HUES6 (cell line): ENCODE measurements at regions not wholly inside any gene's neighbourhood (a gene's known extent, or its start where the extent isn't known, plus 50 kb on each side); places are given as distances from the start of the nearest gene placed in this dataset.
"Not testable (repeated sequence)": the region's sequence is repeated elsewhere in the genome, so short reads cannot be mapped to it uniquely, and the experiment has no call there.

Source experiments
- H3K27ac ChIP-seq: 2 replicates; pipeline ENCODE4 v1.7.0; 2013; ENCODE audit warnings: low read depth, mild to moderate bottlenecking, low read length, inconsistent platforms
- H3K27me3 ChIP-seq: 2 replicates; pipeline ENCODE4 v1.6.1; 2013; ENCODE audit warnings: low read length; ENCODE audit not compliant: control insufficient read depth, insufficient read depth
- H3K36me3 ChIP-seq: 2 replicates; pipeline ENCODE4 v1.6.1; 2013; ENCODE audit warnings: low read length; ENCODE audit not compliant: control insufficient read depth, insufficient read depth
- H3K4me1 ChIP-seq: 2 replicates; pipeline ENCODE4 v1.6.1; 2013; ENCODE audit warnings: low read length; ENCODE audit not compliant: control insufficient read depth, insufficient read depth
- H3K4me3 ChIP-seq: 2 replicates; pipeline ENCODE4 v1.5.1; 2013; ENCODE audit warnings: low read depth, low read length
- H3K9ac ChIP-seq: one replicate; pipeline ENCODE4 v1.6.1; 2013; ENCODE audit warnings: mild to moderate bottlenecking, low read length
- H3K9me3 ChIP-seq: 2 replicates; pipeline ENCODE4 v1.6.1; 2013; ENCODE audit warnings: low read depth, low read length; ENCODE audit not compliant: control insufficient read depth, insufficient read depth

DNA sequence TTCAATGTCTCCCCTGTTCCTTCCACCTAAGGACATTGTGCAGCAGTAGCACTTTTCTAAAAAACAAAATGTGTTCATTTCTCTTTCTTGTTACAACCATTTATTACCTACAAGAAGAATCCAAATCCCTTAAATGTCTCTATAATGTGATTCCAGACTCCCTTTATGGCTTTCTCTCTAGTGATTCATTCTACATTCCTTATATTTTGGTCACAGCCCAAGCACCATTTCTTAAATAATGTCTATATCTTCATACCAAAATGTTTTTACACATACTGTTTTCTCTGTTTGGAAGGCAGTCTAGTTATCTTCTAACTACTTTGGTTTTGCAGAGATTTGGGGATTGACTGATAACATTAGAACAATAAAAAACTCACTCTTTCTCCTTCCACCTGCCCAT is 1037.3 kb upstream of the FLRT2 start:
- Histone ChIP-seq H3K27ac (no peak overlapping the region), H3K4me1 (peaks cover 5% of the 10 kb centered on the region; the same call in 1 of the 2 replicates), H3K9me3 (no peaks in the 10 kb centered on the region), H3K4me3 (no peak overlapping the region), H3K27me3 (no peaks in the 10 kb centered on the region), H3K9ac (no peak overlapping the region), H3K36me3 (no peaks in the 10 kb centered on the region)

DNA sequence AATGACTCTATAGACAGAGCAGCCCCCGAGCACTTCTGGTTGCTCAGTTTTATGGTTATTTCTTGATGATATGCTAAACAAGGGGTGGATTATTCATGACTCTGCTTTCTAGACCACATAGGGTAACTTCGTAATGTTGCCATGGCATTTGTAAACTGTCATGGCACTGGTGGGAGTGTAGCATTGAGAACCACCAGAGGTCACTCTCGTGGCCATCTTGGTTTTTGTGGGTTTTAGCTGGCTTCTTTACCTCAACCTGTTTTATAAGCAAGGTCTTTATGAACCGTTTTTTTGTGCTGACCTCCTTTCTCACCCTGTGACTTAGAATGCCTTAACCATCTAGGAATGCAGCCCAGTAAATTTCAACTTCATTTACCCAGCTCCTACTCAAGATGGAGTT is 1036.2 kb upstream of the FLRT2 start:
- Histone ChIP-seq H3K27ac (no peak overlapping the region), H3K4me3 (no peak overlapping the region), H3K27me3 (no peaks in the 10 kb centered on the region), H3K9ac (no peak overlapping the region), H3K9me3 (no peaks in the 10 kb centered on the region), H3K4me1 (peaks cover 9% of the 10 kb centered on the region), H3K36me3 (peaks cover 1% of the 10 kb centered on the region; the same call in 1 of the 2 replicates)

DNA sequence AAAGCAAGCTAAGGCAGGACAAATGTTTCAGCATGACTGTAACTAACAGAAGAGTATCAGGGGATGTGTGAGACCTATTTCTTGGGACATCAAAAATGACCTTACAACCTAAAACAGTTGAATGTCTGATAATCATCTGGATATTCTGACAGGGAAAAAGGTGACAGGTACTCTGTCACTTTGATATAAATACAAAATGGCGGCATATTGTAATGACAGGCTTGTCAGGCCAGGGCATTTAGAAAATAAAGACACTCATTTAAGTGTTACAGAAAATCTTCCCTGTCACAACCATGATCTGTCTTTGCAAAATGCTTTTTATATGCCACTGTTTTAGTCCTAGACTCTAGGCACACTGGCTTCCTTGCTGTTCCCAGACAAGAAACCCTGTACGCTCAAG is 1033.3 kb upstream of the FLRT2 start:
- H3K4me3 ChIP-seq: no peak overlapping the region
- H3K27ac ChIP-seq: no peak overlapping the region
- H3K9ac ChIP-seq: no peak overlapping the region
- no peaks in the 10 kb centered on the region for H3K27me3 ChIP-seq
- peaks cover 20% of the 10 kb centered on the region for H3K4me1 ChIP-seq
- no peaks in the 10 kb centered on the region for H3K9me3 ChIP-seq
- H3K36me3 ChIP-seq: peaks cover 11% of the 10 kb centered on the region; the same call in 1 of the 2 replicates

DNA sequence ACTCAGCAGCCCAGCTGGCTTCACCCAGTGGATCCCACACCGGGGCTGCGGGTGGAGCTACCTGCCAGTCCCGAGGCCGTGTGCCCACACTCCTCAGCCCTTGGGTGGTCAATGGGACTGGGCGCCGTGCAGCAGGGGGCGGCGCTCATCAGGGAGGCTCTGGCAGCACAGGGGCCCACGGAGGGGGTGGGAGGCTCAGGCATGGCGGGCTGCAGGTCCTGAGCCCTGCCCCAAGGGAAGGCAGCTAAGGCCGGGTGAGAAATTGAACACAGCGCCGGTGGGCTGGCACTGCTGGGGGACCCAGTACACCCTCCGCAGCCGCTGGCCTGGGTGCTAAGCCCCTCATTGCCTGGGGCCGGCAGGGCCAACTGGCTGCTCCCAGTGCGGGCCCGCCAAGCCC is 1017.1 kb upstream of the FLRT2 start:
- H3K27me3 ChIP-seq, H3K9me3 ChIP-seq, H3K36me3 ChIP-seq, H3K4me1 ChIP-seq, H3K9ac ChIP-seq, H3K27ac ChIP-seq, H3K4me3 ChIP-seq: not testable (repeated sequence)

DNA sequence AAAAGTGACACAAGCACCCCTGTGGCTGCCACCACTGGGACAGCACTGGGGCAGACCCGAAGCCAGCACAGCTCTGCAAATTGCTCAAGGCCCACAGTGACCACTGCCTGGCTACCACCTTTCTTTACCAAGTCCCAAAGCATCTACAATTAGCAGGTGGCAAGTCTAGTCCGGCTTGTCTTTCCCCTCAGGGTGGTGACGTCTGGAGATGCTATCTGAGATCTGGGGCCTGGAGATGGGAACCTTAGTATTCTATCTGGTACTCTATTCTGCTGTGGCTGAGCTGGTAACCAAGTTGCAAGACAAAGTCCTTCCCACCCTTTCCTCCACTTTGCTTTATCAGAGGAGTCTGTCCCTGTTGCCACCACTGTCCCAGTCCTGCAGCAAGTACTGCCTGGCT is 1010.1 kb upstream of the FLRT2 start:
- Histone ChIP-seq H3K27me3 (no peaks in the 10 kb centered on the region), H3K4me1 (peaks cover 17% of the 10 kb centered on the region; the same call in 1 of the 2 replicates), H3K9me3 (no peaks in the 10 kb centered on the region; the same call in 1 of the 2 replicates), H3K27ac (no peak overlapping the region), H3K36me3 (no peaks in the 10 kb centered on the region), H3K9ac (no peak overlapping the region), H3K4me3 (no peak overlapping the region)

DNA sequence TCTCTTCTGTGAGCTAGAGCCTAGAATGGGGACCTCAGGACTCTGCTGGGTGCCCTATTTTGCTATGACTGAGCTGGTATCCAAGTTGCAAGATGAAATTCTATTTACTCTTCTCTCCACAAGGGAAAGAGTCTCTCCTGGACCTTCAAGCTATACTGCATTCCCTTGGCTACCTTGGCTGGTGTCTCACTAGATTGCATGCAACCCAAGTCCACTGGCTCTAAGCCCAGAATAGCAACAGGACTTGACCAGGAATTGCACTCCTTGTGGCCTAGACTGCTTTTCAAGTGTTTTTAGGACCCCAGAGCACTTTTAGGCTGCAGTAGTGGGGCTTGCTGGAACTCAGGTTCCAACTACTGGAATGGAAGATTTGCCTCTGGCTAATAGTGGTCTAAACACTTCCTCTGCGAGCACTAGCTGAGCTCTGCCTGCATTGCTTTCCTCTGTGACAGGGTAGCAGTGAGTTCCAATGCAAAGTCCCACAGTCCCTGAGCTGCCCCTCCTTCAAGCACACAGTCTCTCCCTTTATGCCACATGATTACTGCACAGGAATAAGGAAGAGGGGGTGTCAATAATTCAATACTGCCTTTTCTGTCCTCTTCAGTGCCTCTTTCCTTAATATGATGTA is 1009.1 kb upstream of the FLRT2 start:
- Histone ChIP-seq H3K9ac (no peak overlapping the region), H3K36me3 (no peaks in the 10 kb centered on the region), H3K9me3 (no peaks in the 10 kb centered on the region), H3K4me3 (no peak overlapping the region), H3K27ac (no peak overlapping the region), H3K4me1 (peaks cover 17% of the 10 kb centered on the region; the same call in 1 of the 2 replicates), H3K27me3 (no peaks in the 10 kb centered on the region)

DNA sequence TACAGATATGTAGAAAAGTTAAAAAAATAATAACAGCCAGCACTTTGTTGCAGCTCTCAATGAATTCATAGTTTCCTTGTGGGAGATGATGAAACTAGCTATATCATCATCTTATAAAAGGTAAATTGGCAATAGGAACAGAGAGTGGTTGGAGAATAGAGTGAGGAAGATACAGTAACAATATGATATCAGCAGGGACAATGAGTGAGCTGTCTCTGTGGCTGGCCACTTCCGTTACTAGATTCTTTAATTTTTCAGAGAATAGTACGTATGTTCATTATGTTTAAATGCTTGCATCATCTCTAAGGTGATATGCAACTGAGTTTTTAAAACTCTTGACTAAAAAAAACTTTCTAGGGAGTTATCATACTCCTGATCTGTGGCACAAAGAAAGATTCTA is 1006.2 kb upstream of the FLRT2 start:
- Histone ChIP-seq H3K9ac (no peak overlapping the region), H3K36me3 (no peaks in the 10 kb centered on the region), H3K27ac (no peak overlapping the region), H3K9me3 (no peaks in the 10 kb centered on the region), H3K4me3 (no peak overlapping the region), H3K4me1 (peaks cover 17% of the 10 kb centered on the region; the same call in 1 of the 2 replicates), H3K27me3 (no peaks in the 10 kb centered on the region)

DNA sequence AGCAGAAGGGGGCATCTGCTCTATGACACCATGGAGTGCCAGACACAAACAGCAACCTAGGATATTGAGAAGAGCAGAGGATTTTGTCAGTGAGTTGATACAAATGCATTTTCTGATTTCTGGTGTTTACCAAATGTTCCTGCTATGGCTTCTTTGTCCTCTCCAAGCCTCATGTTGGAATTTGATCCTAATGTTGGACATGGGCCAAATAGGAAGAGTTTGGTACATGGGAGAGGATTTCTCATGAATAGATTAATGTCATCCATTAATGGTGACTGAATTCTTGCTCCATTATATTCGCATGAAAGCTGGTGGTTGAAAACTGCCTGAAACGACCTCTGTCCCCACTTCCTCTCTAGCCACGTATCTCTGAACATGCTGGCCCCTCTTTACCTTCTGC is 1002.2 kb upstream of the FLRT2 start:
- Histone ChIP-seq H3K27me3 (no peaks in the 10 kb centered on the region), H3K4me3 (no peak overlapping the region), H3K9me3 (no peaks in the 10 kb centered on the region), H3K9ac (no peak overlapping the region), H3K27ac (no peak overlapping the region), H3K36me3 (no peaks in the 10 kb centered on the region), H3K4me1 (no peaks in the 10 kb centered on the region)

DNA sequence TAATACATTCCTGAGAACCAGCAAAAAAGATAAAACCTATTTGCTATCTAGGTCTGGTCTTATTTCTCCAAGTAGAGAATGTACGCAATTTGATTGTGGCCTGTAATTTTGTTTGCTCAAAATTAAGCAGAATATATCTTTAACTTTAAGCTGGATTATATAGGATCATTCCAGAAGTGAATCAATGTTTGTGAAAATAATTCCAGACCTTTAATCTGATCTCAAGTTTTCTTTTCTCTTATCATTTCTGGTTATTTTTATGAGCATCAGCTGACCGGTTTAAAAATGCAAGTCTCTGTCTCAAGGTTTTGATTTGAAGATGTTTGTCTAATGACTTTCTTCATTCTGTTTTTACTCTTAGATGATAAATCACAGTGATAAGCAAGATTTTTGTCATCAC is 997.9 kb upstream of the FLRT2 start:
- Histone ChIP-seq H3K9me3 (no peaks in the 10 kb centered on the region), H3K9ac (no peak overlapping the region), H3K4me3 (no peak overlapping the region), H3K27ac (no peak overlapping the region), H3K27me3 (no peaks in the 10 kb centered on the region), H3K36me3 (no peaks in the 10 kb centered on the region), H3K4me1 (peaks cover 21% of the 10 kb centered on the region; the same call in 1 of the 2 replicates)

DNA sequence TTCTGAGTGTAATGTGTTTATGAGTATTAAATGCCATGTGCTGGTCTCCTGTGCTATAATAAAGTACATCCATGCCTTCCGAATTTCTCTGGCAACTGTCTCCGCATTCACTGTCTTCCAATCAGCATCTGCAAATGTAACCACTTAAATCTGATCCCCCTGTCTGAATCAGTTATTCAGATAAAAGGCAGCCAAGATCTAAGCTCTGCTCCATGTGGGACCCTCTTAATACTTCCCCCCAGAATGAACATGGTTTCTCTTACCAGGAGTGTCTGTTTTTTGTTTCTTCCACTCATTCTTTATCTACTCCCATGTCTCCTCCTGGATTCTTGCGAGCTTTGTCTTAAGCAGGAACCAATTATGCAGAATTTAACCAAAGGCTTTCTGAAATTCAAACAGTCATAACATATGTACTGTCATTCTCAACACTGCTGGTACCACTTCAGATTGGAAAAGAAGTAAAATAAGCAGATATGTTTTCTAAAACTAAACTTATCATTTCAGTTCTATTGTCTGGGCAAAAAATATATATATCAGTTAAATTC is 996.7 kb upstream of the FLRT2 start:
- H3K4me3 ChIP-seq: no peak overlapping the region
- no peaks in the 10 kb centered on the region for H3K27me3 ChIP-seq
- H3K9ac ChIP-seq: no peak overlapping the region
- no peak overlapping the region for H3K27ac ChIP-seq
- H3K4me1 ChIP-seq: peaks cover 21% of the 10 kb centered on the region; the same call in 1 of the 2 replicates
- H3K9me3 ChIP-seq: no peaks in the 10 kb centered on the region
- no peaks in the 10 kb centered on the region for H3K36me3 ChIP-seq

DNA sequence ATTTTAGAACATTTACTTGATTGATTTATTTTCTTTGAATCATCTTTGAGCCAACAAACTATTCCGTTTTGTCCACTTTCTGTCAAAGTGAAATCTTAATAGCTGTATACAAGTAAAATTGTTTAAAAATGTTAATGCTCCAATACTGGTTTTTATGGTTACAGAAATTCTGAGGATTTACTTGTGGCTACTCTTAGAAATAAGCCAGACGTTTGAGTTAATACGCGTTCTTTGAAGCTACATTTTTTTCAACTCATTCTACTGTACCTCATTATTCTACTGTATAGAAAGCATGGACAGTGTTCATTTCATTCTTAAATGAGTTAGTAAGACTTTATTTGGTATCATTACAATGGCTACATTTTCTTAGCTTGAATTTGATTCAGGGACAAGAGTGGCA is 996.2 kb upstream of the FLRT2 start:
- Histone ChIP-seq H3K4me3 (no peak overlapping the region), H3K27ac (no peak overlapping the region), H3K27me3 (no peaks in the 10 kb centered on the region), H3K9ac (no peak overlapping the region), H3K9me3 (no peaks in the 10 kb centered on the region), H3K4me1 (peaks cover 21% of the 10 kb centered on the region; the same call in 1 of the 2 replicates), H3K36me3 (no peaks in the 10 kb centered on the region)
